Skin epidermis (tissue), 12 donors: ENCODE measurements at regions not wholly inside any gene's neighbourhood (a gene's known extent, or its start where the extent isn't known, plus 50 kb on each side); places are given as distances from the start of the nearest gene placed in this dataset.
A peak's percentile ranks its signal among the peaks of the same experiment; 100 is the strongest.

Source experiments
- H3K27ac ChIP-seq, 21 experiments: fragments of 200-600 bp; sonication (generic) in 11 of 21; one replicate each; pipeline ENCODE4 v1.5.0; 2020; ENCODE audit warnings: mild to moderate bottlenecking in 3 of 21, inconsistent platforms in 2 of 21, moderate library complexity in 2 of 21
- H3K4me3 ChIP-seq, 7 experiments: fragments of 200-600 bp; sonication (generic) in 2 of 7; one replicate each; pipeline ENCODE4 v1.5.0; 2020; ENCODE audit warnings: inconsistent platforms in 2 of 7, mild to moderate bottlenecking in 2 of 7, moderate library complexity in 1 of 7

- no peak overlapping the region for H3K27ac ChIP-seq
- no peak overlapping the region for H3K4me3 ChIP-seq
These were observed 144.0 kb upstream of the PJA1 start for GRCh38 chrX:69309074-69309792.

- no peak overlapping the region for H3K27ac ChIP-seq
- H3K4me3 ChIP-seq: no peak overlapping the region
These were observed 142.5 kb upstream of the PJA1 start for GRCh38 chrX:69307756-69308155.

DNA sequence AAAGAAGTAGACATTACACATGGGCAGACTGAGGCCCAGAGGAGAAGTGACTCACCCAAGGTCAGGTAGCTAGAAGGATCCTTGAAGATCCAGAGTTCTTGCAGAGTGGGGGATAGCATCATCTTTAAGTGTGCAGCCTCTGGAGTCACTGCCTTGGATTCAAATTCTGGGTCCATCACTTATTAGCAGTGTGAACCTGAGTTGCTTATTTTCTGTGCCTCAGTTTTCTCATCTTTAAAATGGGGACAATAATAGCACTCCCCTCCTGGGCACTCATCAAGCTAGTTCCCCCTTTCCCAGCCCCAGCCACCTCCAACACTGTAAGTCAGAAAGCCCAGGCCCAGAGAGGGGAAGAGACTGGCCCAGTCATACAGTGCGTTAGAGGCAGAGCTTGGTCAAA lies 141.8 kb upstream of the PJA1 start:
- no peak overlapping the region for H3K4me3 ChIP-seq
- H3K27ac ChIP-seq: no peak overlapping the region

DNA sequence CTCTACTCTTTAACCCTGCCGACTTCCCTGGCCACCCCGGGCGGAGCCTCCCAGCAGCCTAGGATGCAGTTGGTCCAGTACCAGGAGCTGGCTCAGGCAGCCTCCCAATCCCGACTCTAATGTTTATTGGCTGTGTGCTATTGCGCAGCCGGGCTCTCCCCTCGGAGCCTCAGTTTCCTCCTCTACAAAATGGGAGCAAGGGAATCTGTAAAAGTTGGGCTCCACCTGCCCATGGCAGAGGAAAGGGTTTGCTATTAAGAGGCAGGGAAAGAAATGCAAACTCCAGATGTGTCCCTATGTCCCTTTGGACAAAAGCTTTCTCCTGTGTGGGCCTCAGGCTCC lies 140.8 kb upstream of the PJA1 start:
- H3K4me3 ChIP-seq: no peak overlapping the region
- H3K27ac ChIP-seq: no peak overlapping the region

DNA sequence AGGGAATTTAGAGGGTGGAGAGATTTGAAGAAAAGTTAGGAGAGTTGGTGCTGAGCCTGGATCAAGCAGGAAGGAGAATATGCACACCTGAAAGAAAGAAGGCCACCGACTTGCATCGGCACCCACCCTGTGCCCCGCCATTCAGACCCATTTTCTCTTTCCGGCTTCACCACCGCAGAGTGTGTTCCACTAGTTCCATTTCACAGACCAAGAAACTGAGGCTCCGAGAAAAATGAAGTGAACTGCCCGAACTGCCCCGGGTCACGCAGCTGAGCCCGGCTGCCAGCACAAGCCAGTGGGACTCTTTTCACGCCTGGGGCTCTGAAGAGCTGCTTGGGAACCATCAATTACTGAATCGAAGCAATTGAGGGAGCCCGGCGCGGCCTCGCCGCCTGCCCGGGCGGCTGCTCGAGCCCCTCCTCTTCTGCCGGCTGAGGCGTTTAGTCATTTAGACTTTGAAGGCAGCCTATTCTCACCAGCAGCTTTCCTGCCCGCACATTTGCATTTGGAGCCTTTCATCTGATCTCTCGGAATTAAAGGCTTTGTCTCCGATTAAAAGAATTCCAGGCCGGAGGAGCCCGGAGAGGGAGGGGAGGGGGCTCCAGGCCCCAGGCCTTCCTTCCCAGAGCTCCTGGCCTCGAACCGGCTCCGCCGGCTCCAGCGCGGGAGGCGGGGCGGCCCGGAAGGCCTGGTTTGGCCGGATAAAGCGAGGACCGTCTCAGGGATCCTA lies 140.2 kb upstream of the PJA1 start:
- no peak overlapping the region for H3K4me3 ChIP-seq
- no peak overlapping the region for H3K27ac ChIP-seq

GRCh38 chrX:69303231-69303630 lies 138.0 kb upstream of the PJA1 start:
- no peak overlapping the region for H3K27ac ChIP-seq
- no peak overlapping the region for H3K4me3 ChIP-seq

GRCh38 chrX:69299951-69300714 lies 134.9 kb upstream of the PJA1 start:
- no peak overlapping the region for H3K27ac ChIP-seq
- H3K4me3 ChIP-seq: no peak overlapping the region

- H3K4me3 ChIP-seq: no peak overlapping the region
- H3K27ac ChIP-seq: no peak overlapping the region
These were observed 134.0 kb upstream of the PJA1 start for GRCh38 chrX:69299285-69299684.

- H3K27ac ChIP-seq: no peak overlapping the region
- H3K4me3 ChIP-seq: no peak overlapping the region
These were observed 133.3 kb upstream of the PJA1 start for GRCh38 chrX:69298466-69299140.

GRCh38 chrX:69297506-69297905 lies 132.3 kb upstream of the PJA1 start:
- Histone ChIP-seq H3K4me3 (no peak overlapping the region), H3K27ac (no peak overlapping the region)

GRCh38 chrX:69293776-69294601 lies 128.7 kb upstream of the PJA1 start:
- no peak overlapping the region for H3K27ac ChIP-seq
- no peak overlapping the region for H3K4me3 ChIP-seq

GRCh38 chrX:69291116-69291515 lies 125.9 kb upstream of the PJA1 start:
- no peak overlapping the region for H3K27ac ChIP-seq
- no peak overlapping the region for H3K4me3 ChIP-seq

DNA sequence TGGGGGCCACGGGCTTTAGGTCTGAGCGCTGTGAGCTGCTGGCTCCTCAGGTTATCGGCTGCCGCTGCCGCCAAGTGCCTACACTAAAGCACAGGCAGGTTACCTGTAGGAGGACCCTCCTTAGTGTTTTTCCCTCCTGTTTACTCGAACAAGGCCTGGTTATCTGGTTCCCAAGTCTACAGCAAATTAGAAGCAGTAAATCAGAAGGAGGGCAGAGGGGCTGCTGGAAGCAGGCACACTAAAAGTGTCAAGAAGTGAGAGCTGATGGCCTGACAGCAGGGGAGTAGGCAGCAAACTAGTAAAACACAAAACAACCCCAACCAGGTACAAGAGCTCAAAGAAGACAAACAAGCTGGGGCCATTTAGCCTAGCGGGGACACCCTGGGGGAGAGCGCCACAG lies 125.0 kb upstream of the PJA1 start:
- H3K4me3 ChIP-seq: no peak overlapping the region
- H3K27ac ChIP-seq: no peak overlapping the region

GRCh38 chrX:69289793-69290123 lies 124.5 kb upstream of the PJA1 start:
- Histone ChIP-seq H3K4me3 (no peak overlapping the region), H3K27ac (no peak overlapping the region)

- H3K4me3 ChIP-seq: no peak overlapping the region
These were observed 124.0 kb upstream of the PJA1 start for GRCh38 chrX:69289046-69289792.

DNA sequence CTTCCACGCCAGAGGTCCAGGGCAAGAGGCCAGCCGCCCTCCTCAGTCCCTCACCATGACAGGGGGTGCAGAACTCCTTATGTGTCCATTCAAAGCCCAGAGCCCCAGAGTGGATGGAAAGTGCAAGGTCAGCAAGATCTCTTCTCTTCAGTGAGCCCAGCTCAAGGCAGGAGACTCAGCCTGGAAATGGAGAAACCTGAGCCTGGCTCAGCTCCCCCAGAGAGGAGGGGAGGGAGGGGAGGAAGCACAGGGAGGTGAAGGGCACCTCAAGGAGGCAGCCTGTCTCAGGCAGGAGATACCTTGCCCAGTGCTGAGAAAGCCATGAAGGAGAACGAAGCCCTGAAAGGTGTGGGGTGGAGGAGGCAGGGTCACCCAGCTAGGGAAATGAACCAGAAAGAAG lies 121.8 kb upstream of the PJA1 start:
- H3K4me3 ChIP-seq: no peak overlapping the region
- H3K27ac ChIP-seq: no peak overlapping the region

More at GRCh38 chrX:69289046-69289792, 124.0 kb upstream of the PJA1 start:
- no peak overlapping the region for H3K27ac ChIP-seq

- Histone ChIP-seq H3K4me3 (no peak overlapping the region), H3K27ac (no peak overlapping the region)
These were observed 121.3 kb upstream of the PJA1 start for GRCh38 chrX:69286565-69286906.

DNA sequence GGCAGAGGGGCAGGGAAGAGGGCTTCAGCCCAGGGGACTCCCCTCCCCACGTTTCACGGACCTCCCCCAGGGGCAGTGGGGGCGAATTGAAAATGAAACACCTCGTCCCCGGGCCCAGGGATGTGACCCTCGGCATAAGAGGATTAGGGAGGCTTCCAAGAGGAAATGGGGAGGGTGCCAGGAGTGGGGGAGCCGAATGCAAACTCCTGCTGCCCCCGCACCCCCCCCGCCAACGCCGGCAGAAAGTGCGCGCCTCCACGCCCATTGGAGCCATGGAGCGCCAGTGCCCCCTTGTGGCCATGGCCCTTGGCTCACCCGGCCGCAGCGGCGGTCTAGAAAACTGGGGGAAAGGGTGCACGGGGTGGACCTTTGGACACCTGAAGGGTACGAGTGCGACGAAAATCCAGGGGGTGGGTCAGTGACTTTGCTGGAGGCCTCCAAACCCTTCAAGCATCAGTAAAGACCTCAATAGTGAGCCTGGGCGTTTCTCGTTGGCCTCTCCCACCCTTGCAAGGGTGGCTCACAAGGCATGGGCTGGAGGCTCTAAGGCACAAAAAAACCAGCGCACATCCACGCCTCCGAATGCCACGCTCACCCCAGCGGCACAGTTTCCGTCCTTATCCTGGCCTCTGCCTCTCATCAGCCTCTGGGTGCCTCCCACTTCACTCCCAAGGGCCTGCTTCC lies 120.8 kb upstream of the PJA1 start:
- Histone ChIP-seq H3K27ac (peak overlapping the region in 12 of 21 experiments; percentile 4 to 83 (median 50)), H3K4me3 (peak overlapping the region; percentile 5 to 31 (median 18))
